ENCODE measurements at regions not wholly inside any gene's neighbourhood (a gene's known extent, or its start where the extent isn't known, plus 50 kb on each side); places are given as distances from the start of the nearest gene placed in this dataset.

GRCh38 chr9:130780415-130780814 is 54.6 kb upstream of the ABL1 start:
- Histone ChIP-seq H3K27ac (peak overlapping the region; percentile 82 to 95 (median 90)), H3K36me3 (no peaks in the 10 kb centered on the region), H3K9me3 (no peaks in the 10 kb centered on the region), H3K4me3 (peak overlapping the region in 2 of 4 donors; percentile 8 to 24), H3K27me3 (no peaks in the 10 kb centered on the region), H3K4me1 (peaks cover 19 to 40% (median 34%) of the 10 kb centered on the region in 4 donors)
- DNase-seq: no peak
- intact Hi-C loops (cut with DNase I; ENCODE audit: low total_unique reads): loop anchor here (5.0 kb wide), 1 partner anchor 67 kb away; no protein-coding TSS in a partner anchor
- TF ChIP-seq POLR2A (IDR thresholded peaks at IDR 0.05): no peak
- in situ Hi-C loops (cut with MboI; ENCODE audit: low pct_ligation_motif_present in 1 of 4, low pct_unique_long_range_greater_than_20kb in 1 of 4, low sequenced_read_pairs in 3 of 4): no loop called here
- WGBS, 2 donors (ENCODE audit: low coverage in 1 of 2): 67 to 75% methylated on average over 4 of the region's 4 CpGs

GRCh38 chr9:130780865-130781504 is 54.1 kb upstream of the ABL1 start:
- peak overlapping the region; percentile 82 to 95 (median 90) for H3K27ac ChIP-seq
- in situ Hi-C loops (cut with MboI; ENCODE audit: low pct_ligation_motif_present in 1 of 4, low pct_unique_long_range_greater_than_20kb in 1 of 4, low sequenced_read_pairs in 3 of 4) (no loop called here), intact Hi-C loops (cut with DNase I; ENCODE audit: low total_unique reads) (loop anchor here (5.0 kb wide), 1 partner anchor 66 kb away; no protein-coding TSS in a partner anchor)
- peak overlapping the region in 1 of 4 donors; percentile 24 for H3K4me3 ChIP-seq
- peaks cover 19 to 37% (median 35%) of the 10 kb centered on the region in 4 donors for H3K4me1 ChIP-seq
- no peaks in the 10 kb centered on the region for H3K9me3 ChIP-seq
- 46 to 58% methylated on average over 7 to 9 of the region's 9 CpGs for WGBS, 2 donors (ENCODE audit: low coverage in 1 of 2)
- no peaks in the 10 kb centered on the region for H3K27me3 ChIP-seq
- peak; percentile 88 to 94 (median 90) for TF ChIP-seq POLR2AphosphoS5 (IDR thresholded peaks at IDR 0.05)
- peak; percentile 64 for TF ChIP-seq POLR2A (IDR thresholded peaks at IDR 0.05)
- TF ChIP-seq CTCF (IDR thresholded peaks at IDR 0.05): no peak
- peak; percentile 97 for TF ChIP-seq EP300 (IDR thresholded peaks at IDR 0.05; ENCODE audit: low read depth)
- no peaks in the 10 kb centered on the region for H3K36me3 ChIP-seq
- DNase-seq: peak; percentile 55

- Histone ChIP-seq H3K36me3 (no peaks in the 10 kb centered on the region), H3K27ac (peak overlapping the region; percentile 82 to 95 (median 90)), H3K27me3 (no peaks in the 10 kb centered on the region), H3K4me1 (peaks cover 19 to 38% (median 35%) of the 10 kb centered on the region in 4 donors), H3K9me3 (no peaks in the 10 kb centered on the region), H3K4me3 (no peak overlapping the region)
- TF ChIP-seq CTCF (IDR thresholded peaks at IDR 0.05): no peak
- TF ChIP-seq EP300 (IDR thresholded peaks at IDR 0.05; ENCODE audit: low read depth): no peak
- no peak for TF ChIP-seq POLR2AphosphoS5 (IDR thresholded peaks at IDR 0.05)
- no peak for TF ChIP-seq POLR2A (IDR thresholded peaks at IDR 0.05)
- DNase-seq: no peak
- 70 to 82% methylated on average over 1 of the region's 1 CpG for WGBS, 2 donors (ENCODE audit: low coverage in 1 of 2)
- intact Hi-C loops (cut with DNase I; ENCODE audit: low total_unique reads): loop anchor here (5.0 kb wide), 1 partner anchor 66 kb away; no protein-coding TSS in a partner anchor
- in situ Hi-C loops (cut with MboI; ENCODE audit: low pct_ligation_motif_present in 1 of 4, low pct_unique_long_range_greater_than_20kb in 1 of 4, low sequenced_read_pairs in 3 of 4): no loop called here
Observed at GRCh38 chr9:130781569-130781968, 53.5 kb upstream of the ABL1 start.

DNA sequence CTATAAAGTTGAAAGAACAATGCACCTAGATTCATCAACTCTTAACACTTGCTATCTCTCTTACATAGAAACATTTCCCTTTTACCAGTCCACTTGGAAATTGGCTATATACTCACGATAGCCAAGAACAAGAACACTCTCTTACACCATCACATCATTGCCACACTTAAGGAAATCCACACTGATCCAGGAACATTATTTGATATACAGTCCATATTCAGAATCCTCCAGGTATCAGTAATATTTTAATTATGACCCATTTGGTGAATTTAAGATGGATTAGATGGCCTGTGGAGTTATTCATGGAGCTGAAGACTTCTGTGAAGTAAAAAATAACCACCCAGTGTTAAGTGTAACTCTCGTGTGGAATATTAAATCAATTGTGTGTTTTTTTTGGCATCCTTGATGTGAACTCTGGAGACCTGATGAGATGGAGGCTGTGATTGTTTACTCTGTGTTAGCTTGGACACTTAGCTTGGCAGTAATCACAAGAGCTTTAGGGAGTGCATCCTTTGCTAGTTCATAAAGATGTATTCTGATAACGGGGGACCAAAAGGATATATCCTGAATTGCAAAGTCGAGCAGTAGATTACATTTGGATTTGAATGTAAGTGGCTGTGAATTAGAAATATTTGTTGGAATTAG is 52.0 kb upstream of the ABL1 start:
- TF ChIP-seq POLR2AphosphoS5 (IDR thresholded peaks at IDR 0.05) (no peak), EP300 (IDR thresholded peaks at IDR 0.05; ENCODE audit: low read depth) (no peak), POLR2A (IDR thresholded peaks at IDR 0.05) (no peak), CTCF (IDR thresholded peaks at IDR 0.05) (no peak)
- H3K4me3 ChIP-seq: no peak overlapping the region
- H3K4me1 ChIP-seq: peaks cover 19 to 38% (median 35%) of the 10 kb centered on the region in 4 donors
- H3K27ac ChIP-seq: peak overlapping the region; percentile 82 to 95 (median 90)
- no peaks in the 10 kb centered on the region for H3K27me3 ChIP-seq
- intact Hi-C loops (cut with DNase I; ENCODE audit: low total_unique reads) (loop anchor here (5.0 kb wide), 1 partner anchor 64 kb away; no protein-coding TSS in a partner anchor), in situ Hi-C loops (cut with MboI; ENCODE audit: low pct_ligation_motif_present in 1 of 4, low pct_unique_long_range_greater_than_20kb in 1 of 4, low sequenced_read_pairs in 3 of 4) (no loop called here)
- WGBS, 2 donors (ENCODE audit: low coverage in 1 of 2): 48 to 63% methylated on average over 3 to 4 of the region's 4 CpGs
- no peaks in the 10 kb centered on the region for H3K36me3 ChIP-seq
- DNase-seq: no peak
- no peaks in the 10 kb centered on the region for H3K9me3 ChIP-seq
